HEK293 (cell line): ENCODE measurements at regions not wholly inside any gene's neighbourhood (a gene's known extent, or its start where the extent isn't known, plus 50 kb on each side); places are given as distances from the start of the nearest gene placed in this dataset.

Experiments
- CTCF ChIA-PET: fragments of 350-600 bp; formaldehyde crosslinking; extraction: SDS; loops from one replicate; lab custom pipeline; 2021; ENCODE audit warnings: antibody characterized with exemption; lab: Yijun Ruan, JAX
- POLR2A ChIA-PET: fragments of 300-600 bp; formaldehyde crosslinking; extraction: SDS; loops from one replicate; lab custom pipeline; 2020; ENCODE audit warnings: antibody characterized with exemption, inconsistent platforms; lab: Yijun Ruan, JAX
- H3K27ac ChIP-seq: fragments of 200-500 bp; sonication (Bioruptor generic); 2 replicates; pipeline ENCODE4 v1.5.1; 2014; ENCODE audit warnings: low read depth, low read length, control low read depth, inconsistent platforms; ENCODE audit errors: extremely low read depth
- H3K36me3 ChIP-seq, 2 experiments: fragments of 200-500 bp in 1 of 2; sonication (Bioruptor generic) in 1 of 2; 1 replicate in 1 of 2; 2 replicates in 1 of 2; pipeline ENCODE4 v1.5.1; 2014 to 2017; ENCODE audit warnings: inconsistent platforms in 2 of 2, low read length in 2 of 2; ENCODE audit not compliant: control insufficient read depth in 2 of 2, insufficient read depth in 1 of 2
- H3K4me1 ChIP-seq: fragments of 200-500 bp; sonication (Bioruptor generic); 2 replicates; pipeline ENCODE4 v1.5.1; 2014; ENCODE audit warnings: mild to moderate bottlenecking, low read length, inconsistent platforms; ENCODE audit not compliant: control insufficient read depth, insufficient read depth
- H3K4me3 ChIP-seq: 2 replicates; pipeline ENCODE4 v1.5.1; 2011; ENCODE audit warnings: low read depth, mild to moderate bottlenecking, control low read depth, low read length, moderate library complexity
- H3K9me3 ChIP-seq: fragments of 200-500 bp; sonication (Bioruptor generic); 2 replicates; pipeline ENCODE4 v1.5.1; 2014; ENCODE audit warnings: low read depth, low read length, inconsistent platforms; ENCODE audit not compliant: control insufficient read depth, insufficient read depth
- EGR2 ChIP-seq: fragments of 450-650 bp; formaldehyde crosslinking; IDR thresholded peaks from 2 replicates; pipeline ENCODE4 v1.5.1; 2016; ENCODE audit warnings: low read depth, missing biosample characterization, missing genetic modification characterization
- GLI2 ChIP-seq: fragments of 450-650 bp; formaldehyde crosslinking; IDR thresholded peaks from 2 replicates; pipeline ENCODE4; 2017; ENCODE audit warnings: missing biosample characterization, missing genetic modification characterization, low read depth, borderline replicate concordance
- IKZF3 ChIP-seq: fragments of 450-650 bp; IDR thresholded peaks from 2 replicates; pipeline ENCODE4 v1.5.0; 2018; ENCODE audit warnings: missing biosample characterization, mild to moderate bottlenecking, missing genetic modification characterization, moderate library complexity
- OSR2 ChIP-seq: fragments of 450-650 bp; formaldehyde crosslinking; IDR thresholded peaks from 2 replicates; pipeline ENCODE4 v1.5.1; 2016; ENCODE audit warnings: missing biosample characterization, missing genetic modification characterization
- SCRT1 ChIP-seq: fragments of 450-650 bp; formaldehyde crosslinking; IDR thresholded peaks from 2 replicates; pipeline ENCODE4 v1.5.1; 2016; ENCODE audit warnings: missing biosample characterization, missing genetic modification characterization, borderline replicate concordance
- SCRT2 ChIP-seq: fragments of 450-650 bp; formaldehyde crosslinking; IDR thresholded peaks from 2 replicates; pipeline ENCODE4 v1.5.1; 2016; ENCODE audit warnings: missing biosample characterization, missing genetic modification characterization
- SP3 ChIP-seq: fragments of 450-650 bp; formaldehyde crosslinking; IDR thresholded peaks from 2 replicates; pipeline ENCODE4 v1.5.1; 2016; ENCODE audit warnings: missing biosample characterization, missing genetic modification characterization
- ZBTB21 ChIP-seq: fragments of 450-650 bp; formaldehyde crosslinking; IDR thresholded peaks from 2 replicates; pipeline ENCODE4 v1.5.1; 2017; ENCODE audit warnings: missing biosample characterization, missing genetic modification characterization
- ZBTB7A ChIP-seq: fragments of 450-650 bp; formaldehyde crosslinking; IDR thresholded peaks from 2 replicates; pipeline ENCODE4 v1.5.1; 2016; ENCODE audit warnings: low read depth, missing biosample characterization, missing genetic modification characterization
- ZNF140 ChIP-seq: fragments of 450-650 bp; formaldehyde crosslinking; IDR thresholded peaks from 2 replicates; pipeline ENCODE4 v1.5.1; 2016; ENCODE audit warnings: missing biosample characterization, missing genetic modification characterization
- ZNF146 ChIP-seq: fragments of 450-650 bp; formaldehyde crosslinking; IDR thresholded peaks from 2 replicates; pipeline ENCODE4 v1.5.1; 2016; ENCODE audit warnings: missing biosample characterization, missing genetic modification characterization
- ZNF211 ChIP-seq: fragments of 450-650 bp; formaldehyde crosslinking; IDR thresholded peaks from 2 replicates; pipeline ENCODE4 v1.5.1; 2016; ENCODE audit warnings: low read depth, missing biosample characterization, missing genetic modification characterization
- ZNF473 ChIP-seq: fragments of 450-650 bp; formaldehyde crosslinking; IDR thresholded peaks from 2 replicates; pipeline ENCODE4 v1.5.1; 2017; ENCODE audit warnings: missing biosample characterization, missing genetic modification characterization
- ZNF571 ChIP-seq: fragments of 450-650 bp; formaldehyde crosslinking; IDR thresholded peaks from 2 replicates; pipeline ENCODE4 v1.5.0; 2017; ENCODE audit warnings: missing biosample characterization, missing genetic modification characterization
- ZNF600 ChIP-seq: fragments of 450-650 bp; formaldehyde crosslinking; IDR thresholded peaks from 2 replicates; pipeline ENCODE4 v1.5.1; 2016; ENCODE audit warnings: missing biosample characterization, missing genetic modification characterization
- ZNF658 ChIP-seq: fragments of 450-650 bp; formaldehyde crosslinking; IDR thresholded peaks from 2 replicates; pipeline ENCODE4; 2016; ENCODE audit warnings: missing biosample characterization, missing genetic modification characterization
- ZNF670 ChIP-seq: fragments of 450-650 bp; formaldehyde crosslinking; IDR thresholded peaks from 2 replicates; pipeline ENCODE4 v1.5.1; 2016; ENCODE audit warnings: missing biosample characterization, missing genetic modification characterization, low read depth
- ZNF707 ChIP-seq: fragments of 450-650 bp; formaldehyde crosslinking; IDR thresholded peaks from 2 replicates; pipeline ENCODE4 v1.5.1; 2016; ENCODE audit warnings: missing biosample characterization, missing genetic modification characterization
- ZNF792 ChIP-seq: fragments of 450-650 bp; formaldehyde crosslinking; IDR thresholded peaks from 2 replicates; pipeline ENCODE4 v1.5.1; 2016; ENCODE audit warnings: missing biosample characterization, missing genetic modification characterization
- ZNF830 ChIP-seq: fragments of 450-650 bp; IDR thresholded peaks from 2 replicates; pipeline ENCODE4 v1.5.0; 2018; ENCODE audit warnings: missing biosample characterization, missing genetic modification characterization, low read depth, mild to moderate bottlenecking, moderate library complexity
- TF ChIP-seq, protein P1 (sequence below): fragments of 450-650 bp; formaldehyde crosslinking; IDR thresholded peaks from 2 replicates; pipeline ENCODE4 v1.5.1; 2016; ENCODE audit warnings: missing biosample characterization, missing genetic modification characterization
- TF ChIP-seq, protein P2 (sequence below): fragments of 450-650 bp; formaldehyde crosslinking; IDR thresholded peaks from 2 replicates; pipeline ENCODE4 v1.5.1; 2016; ENCODE audit warnings: missing biosample characterization, missing genetic modification characterization
- TF ChIP-seq, protein P3 (sequence below): fragments of 450-650 bp; formaldehyde crosslinking; IDR thresholded peaks from 2 replicates; pipeline ENCODE4 v1.5.1; 2017; ENCODE audit warnings: missing biosample characterization, missing genetic modification characterization
- TF ChIP-seq, protein P4 (sequence below): fragments of 450-650 bp; formaldehyde crosslinking; IDR thresholded peaks from 2 replicates; pipeline ENCODE4 v1.5.1; 2016; ENCODE audit warnings: missing biosample characterization, missing genetic modification characterization
- TF ChIP-seq, protein P5 (sequence below): fragments of 450-650 bp; formaldehyde crosslinking; IDR thresholded peaks from 2 replicates; pipeline ENCODE4 v1.5.1; 2016; ENCODE audit warnings: missing biosample characterization, missing genetic modification characterization
- TF ChIP-seq, protein P6 (sequence below): fragments of 450-650 bp; formaldehyde crosslinking; IDR thresholded peaks from 2 replicates; pipeline ENCODE4 v1.5.1; 2016; ENCODE audit warnings: missing biosample characterization, missing genetic modification characterization, low read depth

DNA sequence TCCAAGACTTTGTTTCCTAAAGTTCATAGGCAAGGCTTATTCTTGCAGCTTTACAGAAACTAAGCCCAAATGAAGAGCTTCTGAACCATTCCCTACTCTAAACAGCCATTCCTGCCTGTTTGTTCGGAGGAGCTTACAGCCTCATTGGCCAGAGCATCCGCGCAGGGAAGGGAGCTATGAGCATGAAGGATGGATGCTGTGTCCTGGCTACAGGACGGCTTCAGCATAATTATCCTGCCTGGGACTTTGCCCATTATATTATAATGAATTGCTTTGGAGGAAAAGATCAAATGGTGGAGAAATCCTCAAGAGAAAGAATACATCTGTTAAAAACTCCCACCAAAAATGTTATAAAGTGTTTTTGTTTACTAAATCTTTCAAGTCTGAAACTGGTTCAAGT is 378.2 kb upstream of the BTBD3 start:
- POLR2A ChIA-PET: no interaction called here

DNA sequence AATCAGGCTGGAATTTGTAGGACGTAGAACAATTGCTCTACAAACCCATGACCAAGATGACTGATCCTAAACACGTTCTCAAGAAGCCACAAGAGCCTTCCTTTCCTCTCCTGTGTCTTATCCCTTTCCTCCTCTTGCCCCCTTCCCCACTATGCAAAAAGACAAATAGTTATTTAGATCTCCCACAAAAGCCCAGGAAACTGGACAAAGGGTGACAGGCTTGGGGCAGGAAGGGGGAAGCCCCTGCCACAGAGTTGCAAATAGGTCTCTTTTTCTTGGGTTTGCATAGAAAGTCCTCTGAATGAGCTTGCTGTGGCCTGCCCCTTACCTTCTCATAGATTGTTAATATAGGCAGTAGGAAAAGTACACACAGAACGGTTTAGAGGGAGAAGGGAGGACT is 377.1 kb upstream of the BTBD3 start:
- CTCF ChIA-PET: interaction anchor here (0.6 kb wide), 1 partner anchor 990 kb away, joined by 5 read pairs; no protein-coding TSS in a partner anchor
- Histone ChIP-seq H3K4me1 (no peaks in the 10 kb centered on the region), H3K9me3 (no peaks in the 10 kb centered on the region), H3K4me3 (no peak overlapping the region), H3K27ac (no peak overlapping the region), H3K36me3 (no peaks in the 10 kb centered on the region)
- POLR2A ChIA-PET: no interaction called here
- TF ChIP-seq, protein P1, sequence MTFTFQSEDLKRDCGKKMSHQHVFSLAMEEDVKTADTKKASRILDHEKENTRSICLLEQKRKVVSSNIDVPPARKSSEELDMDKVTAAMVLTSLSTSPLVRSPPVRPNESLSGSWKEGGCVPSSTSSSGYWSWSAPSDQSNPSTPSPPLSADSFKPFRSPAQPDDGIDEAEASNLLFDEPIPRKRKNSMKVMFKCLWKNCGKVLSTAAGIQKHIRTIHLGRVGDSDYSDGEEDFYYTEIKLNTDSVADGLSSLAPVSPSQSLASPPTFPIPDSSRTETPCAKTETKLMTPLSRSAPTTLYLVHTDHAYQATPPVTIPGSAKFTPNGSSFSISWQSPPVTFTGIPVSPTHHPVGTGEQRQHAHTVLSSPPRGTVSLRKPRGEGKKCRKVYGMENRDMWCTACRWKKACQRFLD: no peak
- TF ChIP-seq, protein P2, sequence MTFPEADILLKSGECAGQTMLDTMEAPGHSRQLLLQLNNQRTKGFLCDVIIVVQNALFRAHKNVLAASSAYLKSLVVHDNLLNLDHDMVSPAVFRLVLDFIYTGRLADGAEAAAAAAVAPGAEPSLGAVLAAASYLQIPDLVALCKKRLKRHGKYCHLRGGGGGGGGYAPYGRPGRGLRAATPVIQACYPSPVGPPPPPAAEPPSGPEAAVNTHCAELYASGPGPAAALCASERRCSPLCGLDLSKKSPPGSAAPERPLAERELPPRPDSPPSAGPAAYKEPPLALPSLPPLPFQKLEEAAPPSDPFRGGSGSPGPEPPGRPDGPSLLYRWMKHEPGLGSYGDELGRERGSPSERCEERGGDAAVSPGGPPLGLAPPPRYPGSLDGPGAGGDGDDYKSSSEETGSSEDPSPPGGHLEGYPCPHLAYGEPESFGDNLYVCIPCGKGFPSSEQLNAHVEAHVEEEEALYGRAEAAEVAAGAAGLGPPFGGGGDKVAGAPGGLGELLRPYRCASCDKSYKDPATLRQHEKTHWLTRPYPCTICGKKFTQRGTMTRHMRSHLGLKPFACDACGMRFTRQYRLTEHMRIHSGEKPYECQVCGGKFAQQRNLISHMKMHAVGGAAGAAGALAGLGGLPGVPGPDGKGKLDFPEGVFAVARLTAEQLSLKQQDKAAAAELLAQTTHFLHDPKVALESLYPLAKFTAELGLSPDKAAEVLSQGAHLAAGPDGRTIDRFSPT (tag by site-specific recombination): no peak
- TF ChIP-seq ZNF670 (tag by site-specific recombination) (no peak), GLI2 (tag by site-specific recombination) (no peak), SCRT1 (tag by site-specific recombination) (no peak), ZBTB21 (tag by site-specific recombination) (no peak), SP3 (tag by site-specific recombination) (no peak), ZNF571 (tag by site-specific recombination) (no peak), ZNF211 (tag by site-specific recombination) (no peak), ZNF600 (tag by site-specific recombination) (no peak), SCRT2 (tag by site-specific recombination) (no peak)
- TF ChIP-seq, protein P3, sequence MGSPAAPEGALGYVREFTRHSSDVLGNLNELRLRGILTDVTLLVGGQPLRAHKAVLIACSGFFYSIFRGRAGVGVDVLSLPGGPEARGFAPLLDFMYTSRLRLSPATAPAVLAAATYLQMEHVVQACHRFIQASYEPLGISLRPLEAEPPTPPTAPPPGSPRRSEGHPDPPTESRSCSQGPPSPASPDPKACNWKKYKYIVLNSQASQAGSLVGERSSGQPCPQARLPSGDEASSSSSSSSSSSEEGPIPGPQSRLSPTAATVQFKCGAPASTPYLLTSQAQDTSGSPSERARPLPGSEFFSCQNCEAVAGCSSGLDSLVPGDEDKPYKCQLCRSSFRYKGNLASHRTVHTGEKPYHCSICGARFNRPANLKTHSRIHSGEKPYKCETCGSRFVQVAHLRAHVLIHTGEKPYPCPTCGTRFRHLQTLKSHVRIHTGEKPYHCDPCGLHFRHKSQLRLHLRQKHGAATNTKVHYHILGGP (tag by site-specific recombination): no peak

More for the DNA sequence above, 378.2 kb upstream of the BTBD3 start:
- Histone ChIP-seq H3K27ac (no peak overlapping the region), H3K36me3 (no peaks in the 10 kb centered on the region), H3K9me3 (no peaks in the 10 kb centered on the region), H3K4me1 (no peaks in the 10 kb centered on the region), H3K4me3 (no peak overlapping the region)
- no peak for TF ChIP-seq OSR2 (tag by site-specific recombination)
- TF ChIP-seq, protein P4, sequence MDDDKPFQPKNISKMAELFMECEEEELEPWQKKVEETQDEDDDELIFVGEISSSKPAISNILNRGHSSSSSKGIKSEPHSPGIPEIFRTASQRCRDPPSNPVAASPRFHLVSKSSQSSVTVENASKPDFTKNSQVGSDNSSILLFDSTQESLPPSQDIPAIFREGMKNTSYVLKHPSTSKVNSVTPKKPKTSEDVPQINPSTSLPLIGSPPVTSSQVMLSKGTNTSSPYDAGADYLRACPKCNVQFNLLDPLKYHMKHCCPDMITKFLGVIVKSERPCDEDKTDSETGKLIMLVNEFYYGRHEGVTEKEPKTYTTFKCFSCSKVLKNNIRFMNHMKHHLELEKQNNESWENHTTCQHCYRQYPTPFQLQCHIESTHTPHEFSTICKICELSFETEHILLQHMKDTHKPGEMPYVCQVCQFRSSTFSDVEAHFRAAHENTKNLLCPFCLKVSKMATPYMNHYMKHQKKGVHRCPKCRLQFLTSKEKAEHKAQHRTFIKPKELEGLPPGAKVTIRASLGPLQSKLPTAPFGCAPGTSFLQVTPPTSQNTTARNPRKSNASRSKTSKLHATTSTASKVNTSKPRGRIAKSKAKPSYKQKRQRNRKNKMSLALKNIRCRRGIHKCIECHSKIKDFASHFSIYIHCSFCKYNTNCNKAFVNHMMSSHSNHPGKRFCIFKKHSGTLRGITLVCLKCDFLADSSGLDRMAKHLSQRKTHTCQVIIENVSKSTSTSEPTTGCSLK (tag by site-specific recombination): no peak
- no peak for TF ChIP-seq ZBTB7A (tag by site-specific recombination)
- no peak for TF ChIP-seq ZNF146 (tag by site-specific recombination)
- TF ChIP-seq, protein P5, sequence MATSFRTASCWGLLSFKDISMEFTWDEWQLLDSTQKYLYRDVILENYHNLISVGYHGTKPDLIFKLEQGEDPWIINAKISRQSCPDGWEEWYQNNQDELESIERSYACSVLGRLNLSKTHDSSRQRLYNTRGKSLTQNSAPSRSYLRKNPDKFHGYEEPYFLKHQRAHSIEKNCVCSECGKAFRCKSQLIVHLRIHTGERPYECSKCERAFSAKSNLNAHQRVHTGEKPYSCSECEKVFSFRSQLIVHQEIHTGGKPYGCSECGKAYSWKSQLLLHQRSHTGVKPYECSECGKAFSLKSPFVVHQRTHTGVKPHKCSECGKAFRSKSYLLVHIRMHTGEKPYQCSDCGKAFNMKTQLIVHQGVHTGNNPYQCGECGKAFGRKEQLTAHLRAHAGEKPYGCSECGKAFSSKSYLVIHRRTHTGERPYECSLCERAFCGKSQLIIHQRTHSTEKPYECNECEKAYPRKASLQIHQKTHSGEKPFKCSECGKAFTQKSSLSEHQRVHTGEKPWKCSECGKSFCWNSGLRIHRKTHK (tag by site-specific recombination): no peak
- no peak for TF ChIP-seq ZNF140 (tag by site-specific recombination)
- TF ChIP-seq EGR2 (tag by site-specific recombination): no peak
- TF ChIP-seq, protein P6, sequence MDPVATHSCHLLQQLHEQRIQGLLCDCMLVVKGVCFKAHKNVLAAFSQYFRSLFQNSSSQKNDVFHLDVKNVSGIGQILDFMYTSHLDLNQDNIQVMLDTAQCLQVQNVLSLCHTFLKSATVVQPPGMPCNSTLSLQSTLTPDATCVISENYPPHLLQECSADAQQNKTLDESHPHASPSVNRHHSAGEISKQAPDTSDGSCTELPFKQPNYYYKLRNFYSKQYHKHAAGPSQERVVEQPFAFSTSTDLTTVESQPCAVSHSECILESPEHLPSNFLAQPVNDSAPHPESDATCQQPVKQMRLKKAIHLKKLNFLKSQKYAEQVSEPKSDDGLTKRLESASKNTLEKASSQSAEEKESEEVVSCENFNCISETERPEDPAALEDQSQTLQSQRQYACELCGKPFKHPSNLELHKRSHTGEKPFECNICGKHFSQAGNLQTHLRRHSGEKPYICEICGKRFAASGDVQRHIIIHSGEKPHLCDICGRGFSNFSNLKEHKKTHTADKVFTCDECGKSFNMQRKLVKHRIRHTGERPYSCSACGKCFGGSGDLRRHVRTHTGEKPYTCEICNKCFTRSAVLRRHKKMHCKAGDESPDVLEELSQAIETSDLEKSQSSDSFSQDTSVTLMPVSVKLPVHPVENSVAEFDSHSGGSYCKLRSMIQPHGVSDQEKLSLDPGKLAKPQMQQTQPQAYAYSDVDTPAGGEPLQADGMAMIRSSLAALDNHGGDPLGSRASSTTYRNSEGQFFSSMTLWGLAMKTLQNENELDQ (tag by site-specific recombination): no peak
- no peak for TF ChIP-seq ZNF658 (tag by site-specific recombination)
- no peak for TF ChIP-seq IKZF3
- TF ChIP-seq ZNF707 (tag by site-specific recombination): no peak
- no peak for TF ChIP-seq ZNF473 (tag by site-specific recombination)
- TF ChIP-seq, protein P3 (tag by site-specific recombination): no peak
- no peak for TF ChIP-seq ZNF792 (tag by site-specific recombination)
- TF ChIP-seq ZNF830 (tag by site-specific recombination): no peak
- CTCF ChIA-PET: interaction anchor here (1.2 kb wide), 1 partner anchor 1449 kb away, joined by 3 read pairs; no protein-coding TSS in a partner anchor
